ENCODE measurements at regions not wholly inside any gene's neighbourhood (a gene's known extent, or its start where the extent isn't known, plus 50 kb on each side); places are given as distances from the start of the nearest gene placed in this dataset.

DNA sequence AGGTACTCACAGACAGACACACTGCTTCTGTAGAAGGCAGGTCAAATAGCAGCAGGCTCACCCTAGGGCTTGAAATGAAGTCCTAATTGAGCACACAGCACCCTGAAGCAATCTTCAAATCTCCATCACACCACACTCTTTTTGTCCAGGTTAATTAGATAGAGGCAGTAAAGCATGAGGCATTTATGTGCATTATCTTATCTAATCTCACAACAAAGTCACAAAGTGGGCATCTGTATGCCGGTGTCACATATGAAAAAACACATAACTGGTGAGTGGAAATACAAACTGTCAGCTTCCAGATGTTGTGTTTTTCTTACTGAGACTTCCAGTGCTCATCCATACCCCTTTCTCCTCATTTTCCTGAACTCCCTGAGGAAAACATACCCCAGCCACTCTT lies 63.8 kb upstream of the NRBF2 start:
- H3K79me2 ChIP-seq (ENCODE audit: insufficient read depth, low read length): no peaks in the 10 kb centered on the region
- no peak overlapping the region for H3K4me2 ChIP-seq (ENCODE audit: low read length)
- TF ChIP-seq, protein P1, sequence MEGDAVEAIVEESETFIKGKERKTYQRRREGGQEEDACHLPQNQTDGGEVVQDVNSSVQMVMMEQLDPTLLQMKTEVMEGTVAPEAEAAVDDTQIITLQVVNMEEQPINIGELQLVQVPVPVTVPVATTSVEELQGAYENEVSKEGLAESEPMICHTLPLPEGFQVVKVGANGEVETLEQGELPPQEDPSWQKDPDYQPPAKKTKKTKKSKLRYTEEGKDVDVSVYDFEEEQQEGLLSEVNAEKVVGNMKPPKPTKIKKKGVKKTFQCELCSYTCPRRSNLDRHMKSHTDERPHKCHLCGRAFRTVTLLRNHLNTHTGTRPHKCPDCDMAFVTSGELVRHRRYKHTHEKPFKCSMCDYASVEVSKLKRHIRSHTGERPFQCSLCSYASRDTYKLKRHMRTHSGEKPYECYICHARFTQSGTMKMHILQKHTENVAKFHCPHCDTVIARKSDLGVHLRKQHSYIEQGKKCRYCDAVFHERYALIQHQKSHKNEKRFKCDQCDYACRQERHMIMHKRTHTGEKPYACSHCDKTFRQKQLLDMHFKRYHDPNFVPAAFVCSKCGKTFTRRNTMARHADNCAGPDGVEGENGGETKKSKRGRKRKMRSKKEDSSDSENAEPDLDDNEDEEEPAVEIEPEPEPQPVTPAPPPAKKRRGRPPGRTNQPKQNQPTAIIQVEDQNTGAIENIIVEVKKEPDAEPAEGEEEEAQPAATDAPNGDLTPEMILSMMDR (IDR thresholded peaks at IDR 0.05; ENCODE audit: low read length): no peak
- H3K27me3 ChIP-seq (ENCODE audit: insufficient read depth, low read length): 0 out of 2 replicates have a peak, but pooled peaks cover 2% of the 10 kb centered on the region
- no peak overlapping the region for H3K27ac ChIP-seq (ENCODE audit: low read depth, low read length, poor library complexity, severe bottlenecking)
- H3K9me3 ChIP-seq (ENCODE audit: low read length): no peaks in the 10 kb centered on the region
- H3K36me3 ChIP-seq (ENCODE audit: insufficient read depth, low read length): no peaks in the 10 kb centered on the region
- no peaks in the 10 kb centered on the region for H3K4me1 ChIP-seq (ENCODE audit: insufficient read depth, low read length, severe bottlenecking)
- no peak overlapping the region for H3K4me3 ChIP-seq (ENCODE audit: low read depth, low read length, poor library complexity, severe bottlenecking)
- H3K9me2 ChIP-seq (ENCODE audit: low read depth, low read length): no peaks in the 10 kb centered on the region; the same call in 1 of the 2 replicates
- H3K9ac ChIP-seq (ENCODE audit: low read length): no peak overlapping the region
- H2AFZ ChIP-seq (ENCODE audit: low read length): no peak overlapping the region
- no peaks in the 10 kb centered on the region for H4K20me1 ChIP-seq (ENCODE audit: insufficient read depth, low read length)
- no peaks in the 10 kb centered on the region for H3F3A ChIP-seq (ENCODE audit: insufficient read depth, low read length)

DNA sequence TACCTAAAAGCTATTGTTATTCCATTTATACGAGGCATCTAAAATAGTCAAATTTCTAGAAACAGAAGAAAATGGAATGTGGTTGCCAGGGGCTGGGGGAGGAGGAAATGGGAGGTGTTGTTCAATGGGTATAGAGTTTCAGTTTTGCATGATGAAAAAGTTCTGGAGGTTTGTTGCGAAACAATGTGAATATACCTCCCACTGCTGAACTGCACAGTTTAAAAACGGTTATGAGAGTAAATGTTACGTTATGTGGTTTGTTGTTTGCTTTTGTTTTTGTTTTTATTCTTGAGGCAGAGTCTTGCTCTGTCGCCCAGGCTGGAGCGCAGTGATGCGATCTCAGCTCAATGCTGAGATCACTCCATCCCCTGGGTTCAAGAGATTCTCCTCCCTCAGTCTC lies 64.9 kb upstream of the NRBF2 start:
- Histone ChIP-seq H3K9ac (ENCODE audit: low read length) (no peak overlapping the region), H3K79me2 (ENCODE audit: insufficient read depth, low read length) (no peaks in the 10 kb centered on the region), H3K4me2 (ENCODE audit: low read length) (no peak overlapping the region), H3K27me3 (ENCODE audit: insufficient read depth, low read length) (no peaks in the 10 kb centered on the region), H3K9me3 (ENCODE audit: low read length) (no peaks in the 10 kb centered on the region), H3K27ac (ENCODE audit: low read depth, low read length, poor library complexity, severe bottlenecking) (no peak overlapping the region), H2AFZ (ENCODE audit: low read length) (no peak overlapping the region), H3K4me3 (ENCODE audit: low read depth, low read length, poor library complexity, severe bottlenecking) (no peak overlapping the region), H3K9me2 (ENCODE audit: low read depth, low read length) (no peaks in the 10 kb centered on the region; the same call in 1 of the 2 replicates), H4K20me1 (ENCODE audit: insufficient read depth, low read length) (no peaks in the 10 kb centered on the region), H3F3A (ENCODE audit: insufficient read depth, low read length) (no peaks in the 10 kb centered on the region), H3K4me1 (ENCODE audit: insufficient read depth, low read length, severe bottlenecking) (no peaks in the 10 kb centered on the region), H3K36me3 (ENCODE audit: insufficient read depth, low read length) (no peaks in the 10 kb centered on the region)
- TF ChIP-seq, protein P1 (IDR thresholded peaks at IDR 0.05; ENCODE audit: low read length): no peak

DNA sequence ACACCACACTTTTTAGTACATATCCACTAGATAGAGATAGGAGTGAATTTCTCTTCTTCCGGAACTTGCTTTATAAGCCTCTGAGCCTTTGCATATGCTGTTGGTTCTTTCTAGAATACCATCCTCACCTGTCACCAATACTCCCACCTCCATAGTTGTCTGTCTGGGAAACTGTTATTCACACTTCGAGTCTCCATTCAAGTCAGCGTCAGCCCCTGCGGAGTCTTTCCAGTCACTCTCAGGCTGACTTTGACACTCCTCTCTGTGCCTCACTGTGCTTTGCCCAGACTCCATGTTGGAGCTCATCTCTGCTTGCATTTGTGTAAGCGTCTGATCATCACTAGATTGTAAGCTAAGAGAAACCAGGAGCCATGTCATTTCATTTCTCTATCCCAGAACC lies 66.5 kb upstream of the NRBF2 start:
- TF ChIP-seq, protein P1 (IDR thresholded peaks at IDR 0.05; ENCODE audit: low read length): no peak
- no peak for TF ChIP-seq EZH2 (IDR thresholded peaks at IDR 0.05; ENCODE audit: borderline replicate concordance, low read length)
- Histone ChIP-seq H3F3A (ENCODE audit: insufficient read depth, low read length) (no peaks in the 10 kb centered on the region), H3K4me2 (ENCODE audit: low read length) (no peak overlapping the region), H3K4me3 (ENCODE audit: low read depth, low read length, poor library complexity, severe bottlenecking) (no peak overlapping the region), H3K4me1 (ENCODE audit: insufficient read depth, low read length, severe bottlenecking) (no peaks in the 10 kb centered on the region), H3K79me2 (ENCODE audit: insufficient read depth, low read length) (no peaks in the 10 kb centered on the region), H3K36me3 (ENCODE audit: insufficient read depth, low read length) (no peaks in the 10 kb centered on the region), H3K9me3 (ENCODE audit: low read length) (no peaks in the 10 kb centered on the region), H3K27ac (ENCODE audit: low read depth, low read length, poor library complexity, severe bottlenecking) (no peak overlapping the region), H3K9ac (ENCODE audit: low read length) (no peak overlapping the region), H3K9me2 (ENCODE audit: low read depth, low read length) (no peaks in the 10 kb centered on the region; the same call in 1 of the 2 replicates), H3K27me3 (ENCODE audit: insufficient read depth, low read length) (no peaks in the 10 kb centered on the region), H2AFZ (ENCODE audit: low read length) (no peak overlapping the region), H4K20me1 (ENCODE audit: insufficient read depth, low read length) (no peaks in the 10 kb centered on the region)

Data from OCI-LY1 (cell line).